ENCODE measurements at regions not wholly inside any gene's neighbourhood (a gene's known extent, or its start where the extent isn't known, plus 50 kb on each side); places are given as distances from the start of the nearest gene placed in this dataset.

DNA sequence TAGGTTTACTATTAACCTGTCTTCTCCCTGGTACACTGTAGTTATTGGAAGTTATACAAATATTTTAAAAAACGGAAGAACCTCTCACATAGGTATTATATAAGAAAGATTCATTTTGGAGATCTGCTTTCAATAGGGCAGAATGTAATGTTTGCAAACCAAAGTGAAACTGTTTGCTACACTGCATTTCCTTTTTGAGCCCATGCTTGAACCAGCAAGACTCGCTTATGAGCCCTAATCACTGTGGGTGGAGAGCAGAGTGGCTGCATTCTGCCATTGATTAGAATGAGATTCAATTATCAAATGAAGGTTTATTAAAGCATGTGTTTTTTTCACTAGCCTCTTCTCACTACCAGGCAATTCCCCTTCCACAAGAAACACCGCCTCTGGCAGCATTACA is 589.7 kb downstream of the CDH11 start:
- TF ChIP-seq EGR1 (IDR thresholded peaks at IDR 0.05): no peak
- TF ChIP-seq EP300 (IDR thresholded peaks at IDR 0.05; ENCODE audit: borderline replicate concordance): no peak
- no peak for TF ChIP-seq YY1 (IDR thresholded peaks at IDR 0.05; ENCODE audit: low read depth)
